GM12878 (cell line): ENCODE measurements at regions not wholly inside any gene's neighbourhood (a gene's known extent, or its start where the extent isn't known, plus 50 kb on each side); places are given as distances from the start of the nearest gene placed in this dataset.

Source experiments
- ATAC-seq: fragments of 200-7000 bp; cut with Tn5 transposase; 3 replicates; pipeline ENCODE4 v1.9.1; 2020; ENCODE audit warnings: mild to moderate bottlenecking, moderate library complexity
- BruUV-seq: library from RNA; stranded (reverse); fragments of 400-500 nt; replicated peaks from 2 replicates; lab custom pipeline; 2021; lab: Mats Ljungman, UMichigan
- CTCF ChIA-PET: fragments of 300-600 bp; sonication (Branson Sonifier 250); formaldehyde crosslinking; extraction: SDS; loops from one replicate; lab custom pipeline; 2021; ENCODE audit warnings: inconsistent platforms; lab: Yijun Ruan, JAX
- POLR2A ChIA-PET: fragments of 350-600 bp; formaldehyde crosslinking; extraction: SDS; loops from one replicate; lab custom pipeline; 2021; ENCODE audit warnings: inconsistent platforms; lab: Charles Lee
- RAD21 ChIA-PET: fragments of 300-600 bp; sonication (Branson Sonifier 250); formaldehyde crosslinking; loops from one replicate; lab custom pipeline; 2023; ENCODE audit warnings: antibody characterized with exemption; ENCODE audit not compliant: unreplicated experiment; lab: Charles Lee
- SMC1A ChIA-PET: fragments of 300-600 bp; sonication (Branson Sonifier 250); formaldehyde crosslinking; loops from one replicate; lab custom pipeline; 2023; ENCODE audit not compliant: unreplicated experiment, uncharacterized antibody; lab: Charles Lee
- DNase-seq: peaks from one replicate; pipeline ENCODE4 v3.0.0-alpha.2; 2011; ENCODE audit warnings: low read depth, low spot score
- FAIRE-seq: peaks from 3 replicates; lab custom pipeline; 2011; peaks lifted over from hg19 to GRCh38; lab: Jason Lieb, UNC
- H2AFZ ChIP-seq: 2 replicates; pipeline ENCODE4 v1.6.0; 2011; ENCODE audit warnings: low read depth, low read length, control low read depth; ENCODE audit not compliant: control insufficient read depth
- H3K27ac ChIP-seq: 2 replicates; pipeline ENCODE4 v1.5.1; 2011; ENCODE audit warnings: control low read depth; ENCODE audit not compliant: control insufficient read depth, insufficient read depth
- H3K27me3 ChIP-seq, 2 experiments: replicated peaks in 1 of 2; 2 replicates each; pipeline versions ENCODE4 v1.6.0 to v1.6.1; 2011; ENCODE audit warnings: low read length in 1 of 2; ENCODE audit not compliant: control insufficient read depth in 2 of 2, insufficient read depth in 2 of 2
- H3K36me3 ChIP-seq, 2 experiments: 2 replicates each; pipeline ENCODE4 v1.5.1; 2011; ENCODE audit warnings: low read length in 1 of 2; ENCODE audit not compliant: control insufficient read depth in 2 of 2, insufficient read depth in 2 of 2
- H3K4me1 ChIP-seq: 2 replicates; pipeline ENCODE4 v1.6.1; 2011; ENCODE audit warnings: mild to moderate bottlenecking, low read length, moderate library complexity, mixed read lengths; ENCODE audit not compliant: control insufficient read depth, insufficient read depth
- H3K4me2 ChIP-seq: 2 replicates; pipeline ENCODE4 v1.6.0; 2011; ENCODE audit warnings: control low read depth; ENCODE audit not compliant: control insufficient read depth, insufficient read depth
- H3K4me3 ChIP-seq: fragments of 200-600 bp; sonication (generic); 2 replicates; pipeline ENCODE4 v1.5.1; 2016
- H3K79me2 ChIP-seq: 2 replicates; pipeline ENCODE4 v1.6.0; 2011; ENCODE audit warnings: low read length; ENCODE audit not compliant: control insufficient read depth, insufficient read depth
- H3K9ac ChIP-seq: 2 replicates; pipeline ENCODE4 v1.8.0; 2011; ENCODE audit warnings: low read length, control low read depth, mixed read lengths; ENCODE audit not compliant: control insufficient read depth, insufficient read depth
- H3K9me3 ChIP-seq: replicated peaks from 3 replicates; pipeline ENCODE4 v1.5.1; 2011; ENCODE audit warnings: mild to moderate bottlenecking, low read length; ENCODE audit not compliant: control insufficient read depth, insufficient read depth
- H4K20me1 ChIP-seq: 2 replicates; pipeline ENCODE4 v1.6.0; 2011; ENCODE audit not compliant: control insufficient read depth, insufficient read depth
- CBX3 ChIP-seq: fragments of 200-600 bp; sonication (generic); IDR thresholded peaks from 2 replicates; pipeline ENCODE4 v1.6.1; 2016; ENCODE audit warnings: low read depth, borderline replicate concordance
- EP300 ChIP-seq, 2 experiments: fragments of 150-350 bp in 1 of 2; IDR thresholded peaks; 2 replicates each; pipeline ENCODE4 v1.6.1; 2011 to 2012; ENCODE audit warnings: low read depth in 2 of 2, low read length in 2 of 2, borderline replicate concordance in 1 of 2, improper control_type of control experiment in 1 of 2, inconsistent platforms in 1 of 2; ENCODE audit not compliant: control insufficient read depth in 1 of 2
- HDAC6 ChIP-seq: fragments of 200-600 bp; sonication (generic); IDR thresholded peaks from one replicate; pipeline ENCODE4 v1.8.0; 2017; ENCODE audit warnings: antibody characterized with exemption; ENCODE audit not compliant: unreplicated experiment
- MXI1 ChIP-seq: fragments of 150-350 bp; IDR thresholded peaks from 2 replicates; pipeline ENCODE4 v1.6.1; 2011; ENCODE audit warnings: low read depth, mild to moderate bottlenecking, inconsistent platforms, low read length, improper control_type of control experiment
- NFXL1 ChIP-seq: fragments of 450-650 bp; IDR thresholded peaks from 2 replicates; pipeline ENCODE4 v1.6.1; 2017; ENCODE audit warnings: antibody characterized with exemption, mild to moderate bottlenecking, borderline replicate concordance
- PML ChIP-seq: IDR thresholded peaks from 2 replicates; pipeline ENCODE4 v1.6.1; 2012; ENCODE audit warnings: low read length, inconsistent platforms
- RFX5 ChIP-seq: IDR thresholded peaks from 2 replicates; pipeline ENCODE4 v1.6.1; 2011; ENCODE audit warnings: low read depth, low read length, improper control_type of control experiment
- SPI1 ChIP-seq: IDR thresholded peaks from 2 replicates; pipeline ENCODE4 v1.6.1; 2011; ENCODE audit warnings: low read depth, mild to moderate bottlenecking, low read length, moderate library complexity, borderline replicate concordance; ENCODE audit not compliant: insufficient read depth
- ZNF384 ChIP-seq: IDR thresholded peaks from 2 replicates; pipeline ENCODE4 v1.6.1; 2012; ENCODE audit warnings: low read depth, mild to moderate bottlenecking, low read length, improper control_type of control experiment, borderline replicate concordance
- WGBS: methylation state at CpG from one replicate; pipeline ENCODE4 v1.1.6; 2016; ENCODE audit warnings: low lambda C conversion rate; ENCODE audit not compliant: insufficient replicate concordance, insufficient coverage; ENCODE audit errors: missing lambda C conversion rate; 5-methylcytosine and 5-hydroxymethylcytosine counted together
- in situ Hi-C: fragments of 300-500 bp; cut with MboI; formaldehyde crosslinking; loops from 9 replicates; pipeline ENCODE4 v1.14.3; 2018; ENCODE audit warnings: mixed read lengths
- intact Hi-C: fragments of 100-400 bp; cut with micrococcal nuclease; formaldehyde crosslinking; loops from one replicate; pipeline ENCODE4 v1.14.2; 2022; ENCODE audit not compliant: unreplicated experiment
- TF ChIP-seq, protein P1 (sequence below): fragments of 150-350 bp; IDR thresholded peaks from 2 replicates; pipeline ENCODE4 v1.6.1; 2016; ENCODE audit warnings: low read depth, low read length

DNA sequence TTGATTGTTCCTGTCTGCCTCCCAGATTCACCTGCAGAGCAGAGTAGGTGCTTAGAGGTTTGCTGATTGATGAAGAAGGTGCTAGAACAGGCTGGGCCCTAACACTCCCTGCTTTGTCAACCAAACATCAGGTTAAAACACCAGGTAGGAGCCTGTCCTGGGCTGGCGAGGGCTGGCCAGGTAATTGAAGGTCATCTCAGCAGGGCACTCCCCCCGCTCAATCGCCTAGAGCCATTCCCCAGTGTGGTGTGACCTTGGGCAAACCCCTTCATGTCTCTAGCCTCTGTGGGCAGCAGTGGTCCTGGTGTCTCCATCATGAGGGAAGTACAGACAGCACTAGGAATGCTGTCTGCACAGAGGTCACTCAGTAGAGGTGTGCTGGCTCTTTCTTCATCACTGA lies 88.3 kb downstream of the KLF15 start (continued):
- TF ChIP-seq, protein P1, sequence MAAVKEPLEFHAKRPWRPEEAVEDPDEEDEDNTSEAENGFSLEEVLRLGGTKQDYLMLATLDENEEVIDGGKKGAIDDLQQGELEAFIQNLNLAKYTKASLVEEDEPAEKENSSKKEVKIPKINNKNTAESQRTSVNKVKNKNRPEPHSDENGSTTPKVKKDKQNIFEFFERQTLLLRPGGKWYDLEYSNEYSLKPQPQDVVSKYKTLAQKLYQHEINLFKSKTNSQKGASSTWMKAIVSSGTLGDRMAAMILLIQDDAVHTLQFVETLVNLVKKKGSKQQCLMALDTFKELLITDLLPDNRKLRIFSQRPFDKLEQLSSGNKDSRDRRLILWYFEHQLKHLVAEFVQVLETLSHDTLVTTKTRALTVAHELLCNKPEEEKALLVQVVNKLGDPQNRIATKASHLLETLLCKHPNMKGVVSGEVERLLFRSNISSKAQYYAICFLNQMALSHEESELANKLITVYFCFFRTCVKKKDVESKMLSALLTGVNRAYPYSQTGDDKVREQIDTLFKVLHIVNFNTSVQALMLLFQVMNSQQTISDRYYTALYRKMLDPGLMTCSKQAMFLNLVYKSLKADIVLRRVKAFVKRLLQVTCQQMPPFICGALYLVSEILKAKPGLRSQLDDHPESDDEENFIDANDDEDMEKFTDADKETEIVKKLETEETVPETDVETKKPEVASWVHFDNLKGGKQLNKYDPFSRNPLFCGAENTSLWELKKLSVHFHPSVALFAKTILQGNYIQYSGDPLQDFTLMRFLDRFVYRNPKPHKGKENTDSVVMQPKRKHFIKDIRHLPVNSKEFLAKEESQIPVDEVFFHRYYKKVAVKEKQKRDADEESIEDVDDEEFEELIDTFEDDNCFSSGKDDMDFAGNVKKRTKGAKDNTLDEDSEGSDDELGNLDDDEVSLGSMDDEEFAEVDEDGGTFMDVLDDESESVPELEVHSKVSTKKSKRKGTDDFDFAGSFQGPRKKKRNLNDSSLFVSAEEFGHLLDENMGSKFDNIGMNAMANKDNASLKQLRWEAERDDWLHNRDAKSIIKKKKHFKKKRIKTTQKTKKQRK = no peak
- TF ChIP-seq PML (no peak), EP300 (IDR thresholded peaks at IDR 0.05; ENCODE audit: borderline replicate concordance in 1 of 2, control insufficient read depth in 1 of 2, low read depth in 2 of 2, low read length in 2 of 2) (no peak), ZNF384 (no peak), SPI1 (no peak), RFX5 (no peak), NFXL1 (no peak), CBX3 (no peak)

DNA sequence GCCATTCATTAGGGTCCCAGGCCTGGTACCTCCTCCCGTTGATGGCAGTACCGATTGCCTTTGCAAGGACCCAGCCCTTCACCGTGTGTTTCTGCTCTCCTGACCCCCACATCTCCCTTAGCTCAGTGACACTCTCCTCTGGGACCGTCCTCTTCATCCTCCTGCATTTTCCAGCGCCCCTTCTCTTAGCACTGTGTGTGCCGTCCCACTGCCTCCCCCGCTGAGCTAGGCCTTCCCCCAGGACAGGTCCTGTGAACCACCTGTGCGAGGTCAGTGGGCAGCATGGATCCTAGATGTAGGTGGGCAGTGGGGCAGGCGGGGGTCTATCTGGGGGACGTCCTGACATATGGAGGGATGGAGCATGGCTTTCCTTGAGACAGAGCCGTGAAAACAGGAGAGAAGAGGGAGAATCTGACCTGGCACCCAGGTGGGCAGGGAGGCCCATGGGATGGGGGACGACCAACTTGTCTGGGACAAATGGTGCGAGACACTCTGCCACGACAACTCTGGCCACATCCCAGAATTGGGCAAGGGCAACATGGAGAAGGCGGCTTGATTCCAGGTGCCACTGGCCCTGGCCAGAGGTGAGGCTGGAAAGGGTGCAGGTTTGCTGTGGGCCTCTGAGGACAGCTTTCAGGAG lies 87.7 kb upstream of the ALDH1L1 start:
- ChIA-PET RAD21 (no interaction called here), POLR2A (no interaction called here), SMC1A (no interaction called here), CTCF (no interaction called here)
- Histone ChIP-seq H3K9ac (no peak overlapping the region), H3K27ac (no peak overlapping the region), H3K79me2 (no peaks in the 10 kb centered on the region), H3K9me3 (no peaks in the 10 kb centered on the region), H2AFZ (no peak overlapping the region), H4K20me1 (no peaks in the 10 kb centered on the region), H3K4me1 (no peaks in the 10 kb centered on the region), H3K4me3 (no peak overlapping the region), H3K4me2 (no peak overlapping the region), H3K27me3 (peaks cover 0 to 1% of the 10 kb centered on the region in 2 experiments; a peak in 2 of 4 replicates), H3K36me3 (no peaks in the 10 kb centered on the region)
- no TSS peak for BruUV-seq
- no peak for FAIRE-seq
- WGBS = 41% methylated on average over 15 of the region's 15 CpGs
- in situ Hi-C loops (no loop called here), intact Hi-C loops (no loop called here)
- TF ChIP-seq HDAC6 = no peak
- no peak for TF ChIP-seq MXI1
- ATAC-seq = no peak
- DNase-seq = no peak
